ENCODE measurements at regions not wholly inside any gene's neighbourhood (a gene's known extent, or its start where the extent isn't known, plus 50 kb on each side); places are given as distances from the start of the nearest gene placed in this dataset.

- TF ChIP-seq CTCF (IDR thresholded peaks at IDR 0.05; ENCODE audit: low read depth, low read length) = no peak
- DNase-seq (ENCODE audit: extremely low read depth, low read depth) = no peak
Observed at GRCh38 chr2:185360776-185361175, 377.8 kb upstream of the FSIP2 start.

GRCh38 chr2:185372188-185372587 lies 366.4 kb upstream of the FSIP2 start:
- no peak for TF ChIP-seq CTCF (IDR thresholded peaks at IDR 0.05; ENCODE audit: low read depth, low read length)
- DNase-seq (ENCODE audit: extremely low read depth, low read depth) = no peak

GRCh38 chr2:185373229-185373628 lies 365.4 kb upstream of the FSIP2 start:
- DNase-seq (ENCODE audit: extremely low read depth, low read depth) = no peak
- TF ChIP-seq CTCF (IDR thresholded peaks at IDR 0.05; ENCODE audit: low read depth, low read length) = no peak

- no peak for DNase-seq (ENCODE audit: extremely low read depth, low read depth)
- TF ChIP-seq CTCF (IDR thresholded peaks at IDR 0.05; ENCODE audit: low read depth, low read length) = no peak
Observed at GRCh38 chr2:185374878-185375277, 363.7 kb upstream of the FSIP2 start.

GRCh38 chr2:185375731-185376130 lies 362.9 kb upstream of the FSIP2 start:
- no peak for TF ChIP-seq CTCF (IDR thresholded peaks at IDR 0.05; ENCODE audit: low read depth, low read length)

GRCh38 chr2:185381631-185382030 lies 357.0 kb upstream of the FSIP2 start:
- no peak for DNase-seq (ENCODE audit: extremely low read depth, low read depth)
- TF ChIP-seq CTCF (IDR thresholded peaks at IDR 0.05; ENCODE audit: low read depth, low read length) = no peak

More at GRCh38 chr2:185375731-185376130, 362.9 kb upstream of the FSIP2 start:
- DNase-seq (ENCODE audit: extremely low read depth, low read depth) = no peak

GRCh38 chr2:185384822-185385560 lies 353.6 kb upstream of the FSIP2 start:
- DNase-seq (ENCODE audit: extremely low read depth, low read depth) = no peak
- TF ChIP-seq CTCF (IDR thresholded peaks at IDR 0.05; ENCODE audit: low read depth, low read length) = no peak
